Thymus (tissue), 11 donors: ENCODE measurements at regions not wholly inside any gene's neighbourhood (a gene's known extent, or its start where the extent isn't known, plus 50 kb on each side); places are given as distances from the start of the nearest gene placed in this dataset.

Source experiments
- DNase-seq, 9 donors: peaks; one replicate each; pipeline ENCODE4 v3.0.0-alpha.2; 2013; ENCODE audit warnings: low spot score in 9 of 9, low read depth in 6 of 9, missing footprints in 1 of 9
- H3K27ac ChIP-seq, 2 donors: one replicate each; pipeline ENCODE4 v1.5.1; 2013; ENCODE audit warnings: control low read depth in 1 of 2, low read depth in 1 of 2, low read length in 1 of 2, mild to moderate bottlenecking in 1 of 2, moderate library complexity in 1 of 2
- H3K27me3 ChIP-seq, 2 donors: one replicate each; pipeline ENCODE4 v1.5.1; 2013; ENCODE audit warnings: low read length in 1 of 2; ENCODE audit not compliant: control insufficient read depth in 2 of 2, insufficient read depth in 1 of 2
- H3K36me3 ChIP-seq, 2 donors: one replicate each; pipeline ENCODE4 v1.5.1; 2013; ENCODE audit warnings: low read length in 1 of 2, mild to moderate bottlenecking in 1 of 2, moderate library complexity in 1 of 2; ENCODE audit not compliant: control insufficient read depth in 2 of 2, insufficient read depth in 2 of 2
- H3K4me1 ChIP-seq, 2 donors: one replicate each; pipeline ENCODE4 v1.5.1; 2013; ENCODE audit warnings: low read length in 2 of 2; ENCODE audit not compliant: control insufficient read depth in 2 of 2, insufficient read depth in 2 of 2
- H3K4me3 ChIP-seq, 2 donors: one replicate each; pipeline ENCODE4 v1.5.1; 2013; ENCODE audit warnings: low read length in 2 of 2, control low read depth in 1 of 2, mild to moderate bottlenecking in 1 of 2
- H3K9me3 ChIP-seq, 2 donors: one replicate each; pipeline ENCODE4 v1.5.1; 2013; ENCODE audit warnings: low read length in 1 of 2, mild to moderate bottlenecking in 1 of 2; ENCODE audit not compliant: control insufficient read depth in 2 of 2, insufficient read depth in 1 of 2
- whole genome bisulfite sequencing: extraction: QIAGEN DNeasy Blood & Tissue Kit; methylation state at CpG from one replicate; pipeline ENCODE4 v1.1.7; 2013; 5-methylcytosine and 5-hydroxymethylcytosine counted together
- donor health status: healthy.

DNA sequence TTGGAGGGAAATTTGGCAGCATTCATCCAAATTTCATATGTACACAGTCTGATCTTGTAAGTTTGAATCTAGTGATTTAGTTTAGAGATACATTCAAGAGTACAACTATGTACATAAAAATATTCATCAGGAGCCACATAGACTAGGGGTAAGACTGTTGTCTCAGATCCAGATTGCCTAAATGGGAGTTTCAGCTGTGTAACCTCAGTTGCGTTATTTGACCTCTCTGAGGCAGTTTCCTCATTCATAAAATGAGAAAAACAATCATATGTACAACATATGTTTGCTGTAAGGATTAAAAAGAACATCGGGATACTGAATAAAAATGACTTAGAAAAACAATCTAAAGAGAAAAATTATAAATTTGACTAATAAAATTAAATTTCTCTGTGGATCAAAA lies 577.5 kb downstream of the RPL10L start:
- no peak overlapping the region for H3K4me3 ChIP-seq
- no peak for DNase-seq
- WGBS, result 90% methylated on average over 2 of the region's 2 CpGs
- H3K4me1 ChIP-seq, result no peaks in the 10 kb centered on the region
- no peaks in the 10 kb centered on the region for H3K9me3 ChIP-seq
- H3K36me3 ChIP-seq, result no peaks in the 10 kb centered on the region
- H3K27ac ChIP-seq, result no peak overlapping the region
- H3K27me3 ChIP-seq, result no peaks in the 10 kb centered on the region

DNA sequence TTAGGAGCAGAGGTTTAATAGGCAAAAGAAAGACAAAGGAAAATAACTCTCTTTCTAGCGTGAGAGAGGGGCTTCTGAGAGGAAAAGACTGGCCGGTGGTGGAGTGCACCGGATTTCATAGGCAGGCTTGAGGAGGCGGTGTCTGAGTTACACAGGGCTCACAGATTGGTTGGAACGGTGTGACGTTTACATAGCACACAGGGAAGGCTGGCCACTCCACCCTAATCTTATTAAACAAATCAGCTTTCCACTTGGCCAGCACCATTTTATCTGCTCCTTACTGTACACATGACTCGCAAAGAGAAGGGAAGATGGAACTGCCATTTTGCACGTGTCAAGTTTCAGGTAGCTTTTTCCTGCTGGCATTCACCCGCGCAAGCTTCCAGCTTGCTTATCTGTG lies 587.7 kb downstream of the RPL10L start:
- no peak for DNase-seq
- H3K36me3 ChIP-seq, result no peaks in the 10 kb centered on the region
- no peak overlapping the region for H3K4me3 ChIP-seq
- no peaks in the 10 kb centered on the region for H3K27me3 ChIP-seq
- H3K27ac ChIP-seq, result no peak overlapping the region
- H3K9me3 ChIP-seq, result no peaks in the 10 kb centered on the region
- 90% methylated on average over 10 of the region's 10 CpGs for WGBS
- no peaks in the 10 kb centered on the region for H3K4me1 ChIP-seq

DNA sequence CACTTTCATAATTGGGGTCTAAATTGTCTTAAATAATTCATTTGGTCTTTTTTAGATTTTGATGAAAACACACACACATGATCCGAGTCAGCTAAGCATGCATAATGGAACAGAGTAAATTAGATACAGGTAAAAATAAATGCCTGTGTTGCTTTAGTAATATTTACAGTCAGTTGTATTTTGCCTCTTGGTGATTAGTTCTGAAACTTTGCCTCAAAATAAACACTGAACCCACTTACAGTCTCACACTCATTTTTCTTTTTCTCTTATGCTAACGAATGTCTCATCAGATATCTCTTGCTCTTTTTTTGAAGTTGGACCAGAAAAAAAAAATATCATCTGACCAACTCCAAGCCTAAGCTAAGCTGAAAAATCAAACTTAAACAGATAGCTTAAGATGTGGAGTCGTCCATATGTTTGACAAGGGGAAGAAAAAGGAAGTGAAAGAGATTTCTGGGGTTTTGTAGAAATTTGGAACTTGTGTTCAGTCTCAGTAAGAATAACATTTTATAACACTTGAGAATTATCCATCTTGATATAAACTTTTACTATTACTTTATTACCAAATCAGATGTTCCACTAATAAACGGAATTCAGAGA lies 592.5 kb downstream of the RPL10L start:
- Histone ChIP-seq H3K36me3 (no peaks in the 10 kb centered on the region), H3K4me3 (no peak overlapping the region), H3K9me3 (no peaks in the 10 kb centered on the region), H3K27ac (no peak overlapping the region), H3K4me1 (no peaks in the 10 kb centered on the region), H3K27me3 (no peaks in the 10 kb centered on the region)
- DNase-seq, result no peak
- 88% methylated on average over 4 of the region's 4 CpGs for WGBS

DNA sequence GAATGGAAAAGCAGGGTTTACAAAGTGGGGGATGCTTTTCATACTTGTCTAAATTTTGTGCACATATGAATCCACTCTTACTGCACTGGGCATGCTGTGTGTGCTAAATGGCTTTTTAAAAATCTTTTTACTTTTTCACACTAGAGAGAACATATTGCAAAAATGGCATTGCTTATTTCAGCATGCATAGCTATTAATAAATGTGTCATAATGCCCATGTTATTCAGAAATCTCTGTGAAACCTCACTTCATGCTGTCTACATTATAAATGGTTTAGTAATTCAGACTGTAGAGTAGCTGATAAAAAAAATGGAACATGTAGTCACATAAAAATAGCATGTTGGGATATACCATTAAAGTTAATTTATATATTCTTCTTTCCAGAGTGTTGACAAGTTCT lies 593.8 kb downstream of the RPL10L start:
- Histone ChIP-seq H3K27ac (no peak overlapping the region), H3K4me1 (no peaks in the 10 kb centered on the region), H3K9me3 (no peaks in the 10 kb centered on the region), H3K4me3 (no peak overlapping the region), H3K36me3 (no peaks in the 10 kb centered on the region), H3K27me3 (no peaks in the 10 kb centered on the region)
- no peak for DNase-seq

DNA sequence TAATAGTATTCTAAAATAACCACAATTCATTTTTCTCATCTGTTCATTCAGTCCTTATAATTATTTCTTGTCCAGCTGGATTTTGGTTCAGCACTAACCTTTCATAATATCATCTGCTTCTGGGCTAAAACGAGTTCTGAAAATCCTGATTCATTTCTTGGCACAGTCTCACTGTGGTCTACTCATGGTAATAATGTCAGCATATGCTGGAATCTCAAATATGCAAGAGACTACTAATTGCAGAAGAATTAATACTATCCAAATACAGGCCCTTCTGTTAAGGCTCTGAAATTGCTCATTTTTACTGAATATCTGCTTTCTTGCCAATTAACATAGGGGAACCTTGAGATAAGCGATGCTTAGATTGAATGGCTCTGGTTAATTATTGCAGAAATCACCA lies 597.1 kb downstream of the RPL10L start:
- H3K4me1 ChIP-seq, result no peaks in the 10 kb centered on the region
- H3K4me3 ChIP-seq, result no peak overlapping the region
- no peaks in the 10 kb centered on the region for H3K36me3 ChIP-seq
- H3K27me3 ChIP-seq, result no peaks in the 10 kb centered on the region
- DNase-seq, result no peak
- whole genome bisulfite sequencing, result 88% methylated on average over 2 of the region's 2 CpGs
- H3K9me3 ChIP-seq, result no peaks in the 10 kb centered on the region
- no peak overlapping the region for H3K27ac ChIP-seq

DNA sequence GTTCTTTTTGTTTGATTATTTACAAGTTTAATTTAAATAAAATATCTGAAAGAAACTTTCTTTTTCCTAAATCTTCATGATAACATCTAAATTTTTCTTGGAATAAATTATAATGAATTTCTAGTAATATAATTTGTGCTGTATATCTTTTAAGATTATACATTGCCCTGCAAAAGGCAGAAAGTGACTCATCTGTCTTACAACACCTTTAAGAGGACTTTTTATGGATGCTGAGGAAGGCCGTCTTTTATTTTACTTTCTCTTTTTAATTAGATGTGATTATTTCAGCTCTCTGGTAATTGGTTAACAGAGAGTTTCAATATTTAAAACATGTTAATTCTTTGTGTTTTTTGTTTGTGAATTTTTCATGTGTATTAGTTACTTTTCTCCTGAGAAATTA lies 598.4 kb downstream of the RPL10L start:
- Histone ChIP-seq H3K4me1 (no peaks in the 10 kb centered on the region), H3K36me3 (no peaks in the 10 kb centered on the region), H3K27me3 (no peaks in the 10 kb centered on the region), H3K27ac (no peak overlapping the region), H3K9me3 (no peaks in the 10 kb centered on the region), H3K4me3 (no peak overlapping the region)
- 96% methylated on average over 1 of the region's 1 CpG for WGBS
- DNase-seq, result no peak

DNA sequence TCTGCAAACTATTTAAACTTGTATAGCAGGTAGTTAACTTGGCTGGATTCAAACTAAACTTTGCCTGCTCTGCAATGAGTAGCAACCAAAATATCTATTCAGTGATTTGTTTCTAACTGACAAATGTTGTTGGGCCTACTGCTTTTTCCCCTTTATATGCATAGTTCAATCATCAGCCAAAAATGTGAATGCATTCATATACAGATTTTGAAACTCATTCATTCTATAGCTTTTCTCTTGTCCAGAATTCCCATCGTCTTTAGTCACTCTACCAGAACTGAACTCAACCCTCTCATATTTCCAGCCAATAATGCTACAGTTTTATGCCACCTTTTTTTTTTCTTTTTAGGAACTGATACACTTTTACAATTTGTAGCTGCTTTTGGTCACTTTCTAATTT lies 599.8 kb downstream of the RPL10L start:
- Histone ChIP-seq H3K27ac (no peak overlapping the region), H3K27me3 (no peaks in the 10 kb centered on the region), H3K9me3 (no peaks in the 10 kb centered on the region), H3K4me1 (no peaks in the 10 kb centered on the region), H3K36me3 (no peaks in the 10 kb centered on the region), H3K4me3 (no peak overlapping the region)
- WGBS, result 93% methylated on average over 1 of the region's 1 CpG
- no peak for DNase-seq

DNA sequence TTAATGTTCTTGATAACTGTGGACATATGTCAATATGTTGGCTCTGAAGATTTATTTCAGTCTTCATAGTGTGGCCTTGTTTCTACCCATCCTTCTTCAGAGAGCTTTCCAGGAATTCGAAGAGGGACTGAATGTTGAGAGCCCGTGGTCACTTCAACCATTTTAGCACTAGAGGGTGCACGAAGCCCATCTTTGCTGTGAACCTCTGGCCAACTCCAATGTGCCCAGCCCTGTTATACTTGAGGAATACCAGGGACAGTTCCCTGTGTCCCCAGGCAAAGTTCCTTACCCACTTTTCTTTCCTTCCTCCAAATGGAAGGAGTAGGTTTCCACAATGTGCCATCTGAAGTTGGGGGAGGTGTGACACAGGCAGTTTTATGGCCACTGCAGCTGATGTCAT lies 603.5 kb downstream of the RPL10L start:
- Histone ChIP-seq H3K27me3 (no peaks in the 10 kb centered on the region), H3K4me1 (no peaks in the 10 kb centered on the region), H3K36me3 (no peaks in the 10 kb centered on the region), H3K4me3 (no peak overlapping the region), H3K27ac (no peak overlapping the region), H3K9me3 (no peaks in the 10 kb centered on the region)
- WGBS, result 80% methylated on average over 3 of the region's 3 CpGs
- no peak for DNase-seq

DNA sequence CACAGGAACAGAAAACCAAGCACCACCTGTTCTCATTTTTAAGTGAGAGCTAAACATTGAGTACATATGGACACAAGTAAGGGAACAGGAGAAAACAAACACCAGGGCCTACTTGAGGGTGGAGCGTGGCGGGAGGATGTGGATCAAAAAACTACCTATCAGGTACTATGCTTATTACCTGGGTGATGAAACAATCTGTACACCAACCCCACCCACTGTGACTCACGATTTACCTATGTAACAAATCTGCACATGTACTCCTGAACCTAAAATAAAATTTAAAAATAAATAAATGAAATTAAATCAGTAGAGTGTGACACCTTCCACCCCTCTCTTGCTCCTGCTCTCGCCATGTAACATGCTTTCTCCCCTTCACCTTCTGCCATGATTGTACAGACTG lies 615.5 kb downstream of the RPL10L start:
- no peaks in the 10 kb centered on the region for H3K4me1 ChIP-seq
- no peaks in the 10 kb centered on the region for H3K36me3 ChIP-seq
- no peaks in the 10 kb centered on the region for H3K9me3 ChIP-seq
- H3K27me3 ChIP-seq, result no peaks in the 10 kb centered on the region
- H3K27ac ChIP-seq, result no peak overlapping the region
- 95% methylated on average over 4 of the region's 4 CpGs for WGBS
- no peak for DNase-seq
- H3K4me3 ChIP-seq, result no peak overlapping the region

DNA sequence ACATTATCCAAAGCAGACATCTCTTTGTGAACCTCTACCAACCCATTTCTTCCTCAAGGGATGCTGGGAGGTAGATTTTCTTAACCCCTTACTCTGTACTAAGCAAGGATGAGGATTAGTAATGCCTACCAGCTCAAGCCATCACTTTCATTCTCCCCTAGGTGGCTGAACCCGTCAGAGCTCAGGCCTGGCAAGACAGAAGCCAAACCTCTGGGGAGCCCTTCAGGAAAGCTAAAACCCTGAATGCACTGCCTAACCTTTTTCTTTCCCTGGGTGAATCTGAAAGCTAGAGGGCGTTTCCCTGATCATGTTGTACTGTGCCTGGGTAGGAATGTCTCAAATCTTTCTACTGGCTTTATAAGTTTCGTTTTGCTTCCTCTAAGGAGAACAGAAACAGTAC lies 617.3 kb downstream of the RPL10L start:
- H3K36me3 ChIP-seq, result no peaks in the 10 kb centered on the region
- no peaks in the 10 kb centered on the region for H3K27me3 ChIP-seq
- no peak overlapping the region for H3K4me3 ChIP-seq
- H3K9me3 ChIP-seq, result no peaks in the 10 kb centered on the region
- DNase-seq, result no peak
- no peak overlapping the region for H3K27ac ChIP-seq
- no peaks in the 10 kb centered on the region for H3K4me1 ChIP-seq
- WGBS, result 79% methylated on average over 3 of the region's 3 CpGs
